OCI-LY7 (cell line): ENCODE measurements at regions not wholly inside any gene's neighbourhood (a gene's known extent, or its start where the extent isn't known, plus 50 kb on each side); places are given as distances from the start of the nearest gene placed in this dataset.

ENCODE experiments used
- BruUV-seq: library from RNA; stranded (reverse); fragments of 400-500 nt; replicated peaks from 2 replicates; lab custom pipeline; 2021; lab: Mats Ljungman, UMichigan
- CTCF ChIA-PET: fragments of 300-600 bp; sonication (Branson Sonifier 250); formaldehyde crosslinking; loops from one replicate; lab custom pipeline; 2022; ENCODE audit warnings: antibody characterized with exemption; ENCODE audit not compliant: unreplicated experiment; lab: Charles Lee
- POLR2A ChIA-PET: fragments of 300-600 bp; sonication (Branson Sonifier 250); formaldehyde crosslinking; loops from one replicate; lab custom pipeline; 2022; ENCODE audit warnings: antibody characterized with exemption; lab: Charles Lee
- DNase-seq: peaks from one replicate; pipeline ENCODE4 v3.0.0-alpha.2; 2015; ENCODE audit warnings: low spot score
- H2AFZ ChIP-seq: fragments of 200-600 bp; sonication (generic), shearing (Covaris generic); 2 replicates; pipeline ENCODE4 v1.6.1; 2014; ENCODE audit warnings: mild to moderate bottlenecking, antibody characterized with exemption, low read length, moderate library complexity
- H3K27ac ChIP-seq: fragments of 200-600 bp; sonication (generic); 2 replicates; pipeline ENCODE4 v1.5.1; 2014; ENCODE audit warnings: mixed run types, low read depth, mild to moderate bottlenecking, moderate library complexity, low read length, inconsistent platforms; ENCODE audit not compliant: poor library complexity, severe bottlenecking
- H3K36me3 ChIP-seq: fragments of 200-600 bp; sonication (generic); 2 replicates; pipeline ENCODE4 v1.6.1; 2014; ENCODE audit warnings: mild to moderate bottlenecking, antibody characterized with exemption, low read length, moderate library complexity, mixed read lengths; ENCODE audit not compliant: insufficient read depth
- H3K4me1 ChIP-seq: fragments of 200-600 bp; sonication (generic); 2 replicates; pipeline ENCODE4 v1.5.1; 2014; ENCODE audit warnings: mild to moderate bottlenecking, low read length; ENCODE audit not compliant: insufficient read depth, poor library complexity, severe bottlenecking
- H3K4me2 ChIP-seq: fragments of 200-600 bp; sonication (generic); 2 replicates; pipeline ENCODE4 v1.6.1; 2014; ENCODE audit warnings: mild to moderate bottlenecking, low read length
- H3K4me3 ChIP-seq: fragments of 200-600 bp; sonication (generic); 2 replicates; pipeline ENCODE4 v1.5.1; 2014; ENCODE audit warnings: mild to moderate bottlenecking, low read depth, low read length; ENCODE audit not compliant: poor library complexity, severe bottlenecking
- H3K79me2 ChIP-seq: fragments of 200-600 bp; sonication (generic); 2 replicates; pipeline ENCODE4 v1.6.1; 2016; ENCODE audit warnings: low read depth, mild to moderate bottlenecking, low read length, moderate library complexity, mixed read lengths; ENCODE audit not compliant: insufficient read depth
- H3K9me2 ChIP-seq: fragments of 200-600 bp; sonication (generic); 2 replicates; pipeline ENCODE4 v1.6.1; 2016; ENCODE audit warnings: mild to moderate bottlenecking, low read length, mixed read lengths; ENCODE audit not compliant: insufficient read depth
- H3K9me3 ChIP-seq: fragments of 200-600 bp; sonication (generic); 2 replicates; pipeline ENCODE4 v1.6.1; 2014; ENCODE audit warnings: mild to moderate bottlenecking, mixed run types, low read length, mixed read lengths
- H4K20me1 ChIP-seq: fragments of 200-600 bp; sonication (generic); 2 replicates; pipeline ENCODE4 v1.6.1; 2014; ENCODE audit warnings: mild to moderate bottlenecking, antibody characterized with exemption, low read length, moderate library complexity, mixed read lengths; ENCODE audit not compliant: insufficient read depth
- EZH2phosphoT487 ChIP-seq: fragments of 200-600 bp; sonication (generic); IDR thresholded peaks from 2 replicates; pipeline ENCODE4 v1.6.1; 2018; ENCODE audit warnings: low read depth, borderline replicate concordance, mild to moderate bottlenecking, mixed run types, antibody characterized with exemption, low read length, moderate library complexity, mixed read lengths
- intact Hi-C: fragments of 100-400 bp; cut with micrococcal nuclease; formaldehyde crosslinking; loops from one replicate; pipeline ENCODE4 v1.10.0; 2022; ENCODE audit not compliant: unreplicated experiment
- TF ChIP-seq, protein P1 (sequence below): fragments of 200-600 bp; sonication (generic); conservative IDR thresholded peaks from 2 replicates; pipeline ENCODE4 v1.5.1; 2014; ENCODE audit warnings: mild to moderate bottlenecking, antibody characterized with exemption, low read length, moderate library complexity, mixed read lengths

DNA sequence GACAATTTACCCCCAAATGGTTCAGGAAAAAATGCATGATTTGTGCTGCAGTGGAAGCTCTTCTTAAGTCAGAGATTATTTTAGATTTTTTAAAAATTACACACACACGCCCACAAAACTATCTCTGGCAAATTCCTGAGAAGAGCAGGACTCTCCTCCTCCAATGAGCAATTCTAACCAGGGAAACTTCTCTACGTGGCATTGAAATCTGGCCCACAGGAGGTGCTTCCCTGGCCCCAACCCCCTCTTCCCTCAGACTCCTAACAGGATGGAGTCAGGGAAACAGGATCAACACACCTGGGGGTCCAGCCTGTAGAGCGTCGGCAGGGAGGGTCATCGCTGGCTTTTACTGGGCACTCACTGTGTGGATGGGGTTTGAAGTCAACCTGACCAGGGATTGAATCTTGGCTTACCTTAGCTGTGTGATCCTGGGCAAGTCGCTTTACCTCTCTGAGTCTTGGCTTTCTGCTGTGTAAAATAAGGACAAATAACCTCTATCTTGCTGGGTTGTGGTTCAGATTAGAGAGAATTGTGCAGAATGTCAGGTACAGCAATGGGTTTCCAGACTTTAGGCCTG lies 65.4 kb upstream of the ASAP2 start:
- TF ChIP-seq, protein P1, sequence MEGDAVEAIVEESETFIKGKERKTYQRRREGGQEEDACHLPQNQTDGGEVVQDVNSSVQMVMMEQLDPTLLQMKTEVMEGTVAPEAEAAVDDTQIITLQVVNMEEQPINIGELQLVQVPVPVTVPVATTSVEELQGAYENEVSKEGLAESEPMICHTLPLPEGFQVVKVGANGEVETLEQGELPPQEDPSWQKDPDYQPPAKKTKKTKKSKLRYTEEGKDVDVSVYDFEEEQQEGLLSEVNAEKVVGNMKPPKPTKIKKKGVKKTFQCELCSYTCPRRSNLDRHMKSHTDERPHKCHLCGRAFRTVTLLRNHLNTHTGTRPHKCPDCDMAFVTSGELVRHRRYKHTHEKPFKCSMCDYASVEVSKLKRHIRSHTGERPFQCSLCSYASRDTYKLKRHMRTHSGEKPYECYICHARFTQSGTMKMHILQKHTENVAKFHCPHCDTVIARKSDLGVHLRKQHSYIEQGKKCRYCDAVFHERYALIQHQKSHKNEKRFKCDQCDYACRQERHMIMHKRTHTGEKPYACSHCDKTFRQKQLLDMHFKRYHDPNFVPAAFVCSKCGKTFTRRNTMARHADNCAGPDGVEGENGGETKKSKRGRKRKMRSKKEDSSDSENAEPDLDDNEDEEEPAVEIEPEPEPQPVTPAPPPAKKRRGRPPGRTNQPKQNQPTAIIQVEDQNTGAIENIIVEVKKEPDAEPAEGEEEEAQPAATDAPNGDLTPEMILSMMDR = no peak
- TF ChIP-seq EZH2phosphoT487 = no peak
- CTCF ChIA-PET = interaction anchor here (1.4 kb wide), 1 partner anchor 230 kb away, joined by 4 read pairs; no protein-coding TSS in a partner anchor
- no peak for DNase-seq
- H3K4me3 ChIP-seq = no peak overlapping the region
- H3K4me2 ChIP-seq = no peak overlapping the region
- BruUV-seq = no TSS peak
- POLR2A ChIA-PET = no interaction called here
- no peak overlapping the region for H3K27ac ChIP-seq
- intact Hi-C loops = loop anchor here (5.0 kb wide), 2 partner anchors 269 to 281 kb away; partner anchors contain the start of genes CPSF3 and ITGB1BP1
- H3K36me3 ChIP-seq = no peaks in the 10 kb centered on the region
- peaks cover 5% of the 10 kb centered on the region for H3K4me1 ChIP-seq
- H3K79me2 ChIP-seq = no peaks in the 10 kb centered on the region
- H3K9me3 ChIP-seq = no peaks in the 10 kb centered on the region
- H3K9me2 ChIP-seq = no peaks in the 10 kb centered on the region
- no peaks in the 10 kb centered on the region for H4K20me1 ChIP-seq
- H2AFZ ChIP-seq = no peak overlapping the region

DNA sequence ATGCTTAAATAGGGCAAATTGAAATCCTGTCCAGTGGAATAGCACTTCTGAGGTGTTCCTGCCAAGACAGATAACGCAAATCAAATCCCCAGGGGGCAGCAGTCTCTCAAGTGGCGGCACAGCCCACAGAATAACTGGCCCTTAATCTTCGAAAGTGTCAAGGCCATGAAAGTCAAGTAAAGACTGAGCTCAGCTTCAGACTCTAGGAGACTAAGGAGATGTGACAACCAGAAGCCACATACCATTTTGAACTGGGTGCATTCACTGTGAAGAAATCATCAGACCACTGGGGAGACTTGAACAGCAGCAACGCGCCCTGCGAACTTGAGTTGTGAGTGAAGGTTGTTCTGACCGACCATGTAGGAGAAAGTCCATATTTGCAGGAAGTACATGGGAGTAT lies 66.0 kb upstream of the ASAP2 start:
- H3K4me3 ChIP-seq = no peak overlapping the region
- BruUV-seq = no TSS peak
- TF ChIP-seq, protein P1 = 0 out of 2 replicates have a peak, but pooled peaks have one; percentile 12
- no peak for TF ChIP-seq EZH2phosphoT487
- H2AFZ ChIP-seq = no peak overlapping the region
- POLR2A ChIA-PET = no interaction called here
- peaks cover 5% of the 10 kb centered on the region for H3K4me1 ChIP-seq
- no peaks in the 10 kb centered on the region for H3K36me3 ChIP-seq
- H3K79me2 ChIP-seq = no peaks in the 10 kb centered on the region
- no peaks in the 10 kb centered on the region for H4K20me1 ChIP-seq
- no peak overlapping the region for H3K27ac ChIP-seq
- H3K9me3 ChIP-seq = no peaks in the 10 kb centered on the region
- CTCF ChIA-PET = no interaction called here
- peak; percentile 18 for DNase-seq
- no peak overlapping the region for H3K4me2 ChIP-seq
- intact Hi-C loops = loop anchor here (5.0 kb wide), 2 partner anchors 268 to 282 kb away; partner anchors contain the start of genes CPSF3 and ITGB1BP1
- no peaks in the 10 kb centered on the region for H3K9me2 ChIP-seq
